HCT116 (cell line): ENCODE measurements at regions not wholly inside any gene's neighbourhood (a gene's known extent, or its start where the extent isn't known, plus 50 kb on each side); places are given as distances from the start of the nearest gene placed in this dataset.

Experiments
- CBX3 ChIP-seq: IDR thresholded peaks from 2 replicates; pipeline ENCODE4 v1.6.1; 2012; ENCODE audit warnings: low read depth
- CEBPB ChIP-seq: IDR thresholded peaks from 2 replicates; pipeline ENCODE4 v1.6.1; 2012; ENCODE audit warnings: low read depth
- CTCF ChIP-seq, 3 experiments: fragments of 200-600 bp in 1 of 3; sonication (generic) in 1 of 3; IDR thresholded peaks in 2 of 3; conservative IDR thresholded peaks in 1 of 3; 2 replicates each; pipeline ENCODE4 v1.5.1; 2012 to 2017; ENCODE audit warnings: low read depth in 2 of 3, low read length in 2 of 3, antibody characterized with exemption in 1 of 3, borderline replicate concordance in 1 of 3, control low read depth in 1 of 3, mild to moderate bottlenecking in 1 of 3, mixed read lengths in 1 of 3, mixed run types in 1 of 3, moderate library complexity in 1 of 3; ENCODE audit not compliant: insufficient read depth in 1 of 3
- EGR1 ChIP-seq: IDR thresholded peaks from 2 replicates; pipeline ENCODE4 v1.6.1; 2012; ENCODE audit warnings: low read depth
- EZH2 ChIP-seq: fragments of 200-600 bp; sonication (generic); IDR thresholded peaks from 2 replicates; pipeline ENCODE4 v1.6.1; 2017; ENCODE audit warnings: antibody characterized with exemption, mixed run types
- JUND ChIP-seq: IDR thresholded peaks from 2 replicates; pipeline ENCODE4 v1.6.1; 2012
- MAX ChIP-seq: IDR thresholded peaks from 2 replicates; pipeline ENCODE4 v1.6.1; 2012
- POLR2A ChIP-seq: IDR thresholded peaks from 2 replicates; pipeline ENCODE4 v1.7.0; 2011; ENCODE audit warnings: borderline replicate concordance; ENCODE audit not compliant: insufficient read depth, insufficient read length; ENCODE audit errors: extremely low read depth
- POLR2AphosphoS5 ChIP-seq: IDR thresholded peaks from 2 replicates; pipeline ENCODE4 v1.6.1; 2011; ENCODE audit warnings: mild to moderate bottlenecking, low read depth, low read length, moderate library complexity
- REST ChIP-seq: IDR thresholded peaks from 2 replicates; pipeline ENCODE4 v1.6.1; 2012; ENCODE audit warnings: low read depth
- ZFX ChIP-seq: fragments of 450-650 bp; IDR thresholded peaks from 2 replicates; pipeline ENCODE4 v1.6.1; 2017
- ZNF274 ChIP-seq: fragments of 200-500 bp; sonication (Bioruptor generic); IDR thresholded peaks from 2 replicates; pipeline ENCODE4 v1.6.1; 2014; ENCODE audit warnings: mild to moderate bottlenecking, low read depth, low read length, inconsistent platforms

GRCh38 chr1:221100611-221101010, 221.4 kb downstream of the HLX start:
- TF ChIP-seq EZH2 (no peak), MAX (no peak), CTCF (IDR thresholded peaks at IDR 0.05 in 2 of 3, conservative IDR thresholded peaks at IDR 0.05 in 1 of 3; ENCODE audit: borderline replicate concordance in 1 of 3, insufficient read depth in 1 of 3, low read depth in 2 of 3, low read length in 2 of 3) (no peak), REST (no peak), POLR2A (no peak), JUND (no peak), POLR2AphosphoS5 (no peak), ZFX (no peak), CEBPB (no peak), CBX3 (no peak), EGR1 (no peak), ZNF274 (no peak)
